ENCODE measurements at regions not wholly inside any gene's neighbourhood (a gene's known extent, or its start where the extent isn't known, plus 50 kb on each side); places are given as distances from the start of the nearest gene placed in this dataset.

DNA sequence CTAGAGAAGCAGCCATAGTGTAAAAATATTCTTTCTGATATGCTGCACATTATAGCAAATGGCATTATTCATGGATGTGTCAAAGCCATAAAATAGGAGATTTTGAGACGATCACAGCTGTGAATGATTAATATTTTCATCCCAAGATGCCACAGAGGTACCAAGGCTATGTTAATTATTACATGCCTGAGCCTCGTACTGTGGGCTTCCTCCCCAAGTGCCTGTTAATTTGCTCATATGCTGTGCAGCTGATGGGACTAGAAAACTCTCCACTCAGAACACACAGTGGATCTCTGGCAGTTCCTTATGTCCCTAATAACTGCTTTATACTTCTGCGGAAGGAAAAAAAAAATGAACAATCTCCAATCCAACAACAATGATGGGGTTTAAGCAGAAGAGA lies 184.9 kb upstream of the TSHZ2 start:
- no peak overlapping the region for H3K27ac ChIP-seq
- H3K4me3 ChIP-seq (ENCODE audit: low read depth in 1 of 2, low read length in 1 of 2), result no peak overlapping the region
- TF ChIP-seq, protein P1, sequence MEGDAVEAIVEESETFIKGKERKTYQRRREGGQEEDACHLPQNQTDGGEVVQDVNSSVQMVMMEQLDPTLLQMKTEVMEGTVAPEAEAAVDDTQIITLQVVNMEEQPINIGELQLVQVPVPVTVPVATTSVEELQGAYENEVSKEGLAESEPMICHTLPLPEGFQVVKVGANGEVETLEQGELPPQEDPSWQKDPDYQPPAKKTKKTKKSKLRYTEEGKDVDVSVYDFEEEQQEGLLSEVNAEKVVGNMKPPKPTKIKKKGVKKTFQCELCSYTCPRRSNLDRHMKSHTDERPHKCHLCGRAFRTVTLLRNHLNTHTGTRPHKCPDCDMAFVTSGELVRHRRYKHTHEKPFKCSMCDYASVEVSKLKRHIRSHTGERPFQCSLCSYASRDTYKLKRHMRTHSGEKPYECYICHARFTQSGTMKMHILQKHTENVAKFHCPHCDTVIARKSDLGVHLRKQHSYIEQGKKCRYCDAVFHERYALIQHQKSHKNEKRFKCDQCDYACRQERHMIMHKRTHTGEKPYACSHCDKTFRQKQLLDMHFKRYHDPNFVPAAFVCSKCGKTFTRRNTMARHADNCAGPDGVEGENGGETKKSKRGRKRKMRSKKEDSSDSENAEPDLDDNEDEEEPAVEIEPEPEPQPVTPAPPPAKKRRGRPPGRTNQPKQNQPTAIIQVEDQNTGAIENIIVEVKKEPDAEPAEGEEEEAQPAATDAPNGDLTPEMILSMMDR (IDR thresholded peaks at IDR 0.05), result no peak
- H3K9me3 ChIP-seq, result no peaks in the 10 kb centered on the region
- H3K27me3 ChIP-seq, result no peaks in the 10 kb centered on the region
- no peaks in the 10 kb centered on the region for H3K4me1 ChIP-seq (ENCODE audit: control insufficient read depth in 1 of 2, insufficient read depth in 1 of 2, low read depth in 1 of 2, low read length in 1 of 2)
- no peaks in the 10 kb centered on the region for H3K36me3 ChIP-seq

DNA sequence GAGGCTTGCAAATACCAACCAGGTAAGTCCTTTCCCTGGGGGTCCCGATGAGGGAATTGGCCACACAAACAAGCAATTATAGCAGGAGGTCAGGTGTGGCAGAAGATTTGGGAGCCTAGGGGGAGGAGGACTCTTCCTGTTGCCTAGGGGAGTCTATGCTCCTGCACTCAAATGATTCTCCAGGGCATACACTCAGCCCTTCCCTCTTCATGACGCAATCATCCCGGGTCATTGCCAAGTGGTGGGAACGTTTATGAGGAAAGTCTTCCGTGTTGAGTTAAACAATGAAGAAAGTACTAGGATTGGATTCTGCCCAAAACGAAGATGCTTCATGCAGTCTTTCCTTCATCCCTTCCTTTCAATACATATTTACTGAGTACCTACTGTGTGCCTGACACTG lies 186.5 kb upstream of the TSHZ2 start:
- no peaks in the 10 kb centered on the region for H3K4me1 ChIP-seq (ENCODE audit: control insufficient read depth in 1 of 2, insufficient read depth in 1 of 2, low read depth in 1 of 2, low read length in 1 of 2)
- H3K27me3 ChIP-seq, result no peaks in the 10 kb centered on the region
- H3K4me3 ChIP-seq (ENCODE audit: low read depth in 1 of 2, low read length in 1 of 2), result no peak overlapping the region
- TF ChIP-seq, protein P1 (IDR thresholded peaks at IDR 0.05), result no peak
- H3K9me3 ChIP-seq, result no peaks in the 10 kb centered on the region
- H3K27ac ChIP-seq, result no peak overlapping the region
- no peaks in the 10 kb centered on the region for H3K36me3 ChIP-seq

DNA sequence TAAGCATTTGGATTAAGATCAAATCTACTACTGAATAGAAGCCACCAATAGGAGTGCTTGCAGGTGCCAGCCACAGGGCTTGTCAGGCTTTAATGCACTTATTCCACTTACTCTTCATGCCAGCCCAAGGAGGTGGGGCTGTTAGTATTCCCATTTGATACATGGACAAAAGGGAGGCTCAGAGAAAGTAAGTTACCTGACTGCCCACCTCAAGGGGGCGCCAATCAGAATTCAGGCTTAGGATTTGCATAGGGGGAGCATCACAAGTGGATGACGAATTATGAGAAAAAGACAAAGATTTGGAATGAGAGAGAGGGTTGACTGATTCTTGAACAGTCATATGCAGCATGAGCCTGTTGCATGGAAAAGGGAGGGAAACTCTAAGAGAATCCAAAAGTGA lies 188.4 kb upstream of the TSHZ2 start:
- Histone ChIP-seq H3K27me3 (no peaks in the 10 kb centered on the region), H3K4me1 (ENCODE audit: control insufficient read depth in 1 of 2, insufficient read depth in 1 of 2, low read depth in 1 of 2, low read length in 1 of 2) (no peaks in the 10 kb centered on the region), H3K9me3 (no peaks in the 10 kb centered on the region), H3K4me3 (ENCODE audit: low read depth in 1 of 2, low read length in 1 of 2) (no peak overlapping the region), H3K27ac (no peak overlapping the region), H3K36me3 (no peaks in the 10 kb centered on the region)
- TF ChIP-seq, protein P1 (IDR thresholded peaks at IDR 0.05), result no peak

DNA sequence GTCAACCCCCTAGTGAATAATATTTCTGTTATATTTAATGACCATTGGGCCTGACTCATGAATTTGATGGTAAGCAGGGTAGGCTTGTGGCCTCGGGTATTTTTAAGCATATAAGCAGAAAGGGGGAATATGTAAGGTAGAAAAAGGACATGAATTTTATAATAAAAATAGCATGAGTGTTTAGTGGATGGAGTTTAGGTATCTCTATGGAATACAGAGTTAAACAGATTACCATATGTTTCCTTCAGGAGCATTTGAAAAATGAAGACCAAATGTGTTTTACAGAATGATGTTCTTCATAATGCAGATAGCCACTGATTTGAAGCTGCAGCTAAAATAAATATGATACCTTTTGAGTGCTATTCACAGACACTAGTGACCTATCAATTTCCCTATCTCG lies 191.7 kb upstream of the TSHZ2 start:
- H3K27ac ChIP-seq, result no peak overlapping the region
- no peaks in the 10 kb centered on the region for H3K36me3 ChIP-seq
- H3K4me1 ChIP-seq (ENCODE audit: control insufficient read depth in 1 of 2, insufficient read depth in 1 of 2, low read depth in 1 of 2, low read length in 1 of 2), result no peaks in the 10 kb centered on the region
- no peaks in the 10 kb centered on the region for H3K9me3 ChIP-seq
- no peak overlapping the region for H3K4me3 ChIP-seq (ENCODE audit: low read depth in 1 of 2, low read length in 1 of 2)
- TF ChIP-seq, protein P1 (IDR thresholded peaks at IDR 0.05), result no peak
- no peaks in the 10 kb centered on the region for H3K27me3 ChIP-seq

DNA sequence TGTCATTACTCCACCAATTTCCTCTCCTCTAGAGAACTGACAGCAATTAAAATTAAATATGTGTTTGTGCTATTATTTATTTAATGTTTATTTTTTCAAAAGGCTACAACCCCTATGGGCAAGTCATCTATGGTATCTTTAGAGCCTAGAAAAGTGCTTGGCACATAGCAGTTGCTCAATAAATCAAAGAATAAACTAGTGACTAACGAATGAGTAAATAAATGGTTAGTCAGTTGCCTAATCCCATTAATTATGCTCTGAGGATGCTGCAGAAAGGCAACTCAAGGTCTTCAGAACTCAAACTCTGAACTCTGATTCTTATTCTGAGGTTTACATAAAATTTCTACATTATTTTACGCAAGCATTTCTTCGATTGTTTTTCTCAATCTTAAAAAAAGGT lies 193.0 kb upstream of the TSHZ2 start:
- H3K9me3 ChIP-seq, result no peaks in the 10 kb centered on the region
- TF ChIP-seq, protein P1 (IDR thresholded peaks at IDR 0.05), result no peak

DNA sequence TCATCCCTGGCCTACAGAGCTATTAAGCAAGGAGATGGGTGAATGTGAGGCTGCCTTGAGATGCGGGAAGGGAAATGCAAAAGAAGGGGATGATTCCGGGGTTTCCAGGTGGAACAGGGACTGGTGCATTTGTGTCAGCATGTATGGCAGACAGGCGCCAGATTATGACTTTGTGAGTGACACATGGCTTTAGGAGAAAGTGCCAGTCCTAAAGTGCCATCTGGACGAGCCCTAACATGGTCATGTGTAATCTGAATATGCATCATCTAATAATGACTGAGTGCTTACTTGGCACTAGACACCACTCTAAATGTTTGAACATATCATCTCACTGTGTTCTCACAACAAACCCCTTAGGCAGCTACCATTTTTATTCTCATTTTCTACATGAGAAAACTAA lies 195.0 kb upstream of the TSHZ2 start:
- H3K4me1 ChIP-seq (ENCODE audit: control insufficient read depth in 1 of 2, insufficient read depth in 1 of 2, low read depth in 1 of 2, low read length in 1 of 2), result no peaks in the 10 kb centered on the region
- no peak overlapping the region for H3K27ac ChIP-seq
- TF ChIP-seq, protein P1 (IDR thresholded peaks at IDR 0.05), result no peak
- H3K27me3 ChIP-seq, result no peaks in the 10 kb centered on the region
- H3K36me3 ChIP-seq, result no peaks in the 10 kb centered on the region
- H3K9me3 ChIP-seq, result no peaks in the 10 kb centered on the region
- H3K4me3 ChIP-seq (ENCODE audit: low read depth in 1 of 2, low read length in 1 of 2), result no peak overlapping the region

More for the DNA sequence above, 193.0 kb upstream of the TSHZ2 start:
- Histone ChIP-seq H3K4me3 (ENCODE audit: low read depth in 1 of 2, low read length in 1 of 2) (no peak overlapping the region), H3K36me3 (no peaks in the 10 kb centered on the region), H3K27me3 (no peaks in the 10 kb centered on the region), H3K4me1 (ENCODE audit: control insufficient read depth in 1 of 2, insufficient read depth in 1 of 2, low read depth in 1 of 2, low read length in 1 of 2) (no peaks in the 10 kb centered on the region), H3K27ac (no peak overlapping the region)
